Panc1 (cell line): ENCODE measurements at regions not wholly inside any gene's neighbourhood (a gene's known extent, or its start where the extent isn't known, plus 50 kb on each side); places are given as distances from the start of the nearest gene placed in this dataset.

Experiments used
- ATAC-seq: fragments of 200-7000 bp; cut with Tn5 transposase; 2 replicates; pipeline ENCODE4 v1.9.1; 2020; ENCODE audit warnings: mild to moderate bottlenecking, moderate library complexity
- BruUV-seq: library from RNA; stranded (reverse); fragments of 400-500 nt; replicated peaks from 2 replicates; lab custom pipeline; 2021; lab: Mats Ljungman, UMichigan
- CTCF ChIA-PET: fragments of 300-600 bp; sonication (Branson Sonifier 250); formaldehyde crosslinking; loops from one replicate; lab custom pipeline; 2022; ENCODE audit warnings: antibody characterized with exemption; lab: Charles Lee
- POLR2A ChIA-PET: fragments of 300-600 bp; sonication (Branson Sonifier 250); formaldehyde crosslinking; loops from one replicate; lab custom pipeline; 2022; ENCODE audit warnings: antibody characterized with exemption; lab: Charles Lee
- DNase-seq: peaks from one replicate; pipeline ENCODE4 v3.0.0-alpha.2; 2010; ENCODE audit warnings: low read depth, low spot score
- H3K27ac ChIP-seq: 2 replicates; pipeline ENCODE4 v1.5.1; 2011; ENCODE audit warnings: mild to moderate bottlenecking, low read length, inconsistent platforms
- H3K27me3 ChIP-seq: fragments of 200-500 bp; sonication (Bioruptor generic); 2 replicates; pipeline ENCODE4 v1.6.0; 2014; ENCODE audit warnings: low read length, inconsistent platforms; ENCODE audit not compliant: control insufficient read depth, insufficient read depth
- H3K36me3 ChIP-seq: fragments of 200-500 bp; sonication (Bioruptor generic); 2 replicates; pipeline ENCODE4 v1.5.1; 2014; ENCODE audit warnings: inconsistent platforms, mild to moderate bottlenecking, low read length, moderate library complexity; ENCODE audit not compliant: control insufficient read depth, insufficient read depth
- H3K4me1 ChIP-seq: 2 replicates; pipeline ENCODE4 v1.5.1; 2011; ENCODE audit warnings: inconsistent platforms, mild to moderate bottlenecking, low read length, moderate library complexity; ENCODE audit not compliant: control insufficient read depth, insufficient read depth
- H3K4me3 ChIP-seq, 2 experiments: 2 replicates each; pipeline ENCODE4 v1.5.1; 2011 to 2012; ENCODE audit warnings: low read depth in 2 of 2, low read length in 2 of 2, mild to moderate bottlenecking in 2 of 2, inconsistent platforms in 1 of 2, moderate library complexity in 1 of 2
- H3K9me3 ChIP-seq: fragments of 200-500 bp; sonication (Bioruptor generic); 2 replicates; pipeline ENCODE4 v1.5.1; 2014; ENCODE audit warnings: low read depth, mild to moderate bottlenecking, inconsistent platforms, low read length, moderate library complexity; ENCODE audit not compliant: control insufficient read depth, insufficient read depth
- POLR2AphosphoS5 ChIP-seq: IDR thresholded peaks from 2 replicates; pipeline ENCODE4 v1.6.1; 2012; ENCODE audit warnings: mild to moderate bottlenecking, low read depth, low read length, moderate library complexity
- REST ChIP-seq, 2 experiments: IDR thresholded peaks; 2 replicates each; pipeline ENCODE4 v1.6.1; 2011 to 2012; ENCODE audit warnings: low read depth in 2 of 2, control low read depth in 1 of 2, low read length in 1 of 2, mild to moderate bottlenecking in 1 of 2, moderate library complexity in 1 of 2; ENCODE audit not compliant: insufficient read depth in 1 of 2
- SIN3A ChIP-seq: IDR thresholded peaks from 2 replicates; pipeline ENCODE4 v1.6.1; 2012; ENCODE audit warnings: low read depth, mild to moderate bottlenecking, low read length, moderate library complexity, borderline replicate concordance; ENCODE audit not compliant: insufficient read depth
- TCF7L2 ChIP-seq: IDR thresholded peaks from 2 replicates; pipeline ENCODE4 v1.6.1; 2011; ENCODE audit warnings: mild to moderate bottlenecking, low read depth, low read length, inconsistent platforms
- in situ Hi-C: cut with HindIII; loops from 2 replicates; pipeline ENCODE4 v1.10.0; 2016; ENCODE audit warnings: low sequenced_read_pairs, low pct_unique_long_range_greater_than_20kb
- intact Hi-C: fragments of 100-400 bp; cut with micrococcal nuclease; formaldehyde crosslinking; loops from one replicate; pipeline ENCODE4 v1.10.0; 2022; ENCODE audit not compliant: unreplicated experiment
- TF ChIP-seq, protein P1 (sequence below): fragments of 450-650 bp; IDR thresholded peaks from 2 replicates; pipeline ENCODE4 v1.5.1; 2017; ENCODE audit warnings: mild to moderate bottlenecking

DNA sequence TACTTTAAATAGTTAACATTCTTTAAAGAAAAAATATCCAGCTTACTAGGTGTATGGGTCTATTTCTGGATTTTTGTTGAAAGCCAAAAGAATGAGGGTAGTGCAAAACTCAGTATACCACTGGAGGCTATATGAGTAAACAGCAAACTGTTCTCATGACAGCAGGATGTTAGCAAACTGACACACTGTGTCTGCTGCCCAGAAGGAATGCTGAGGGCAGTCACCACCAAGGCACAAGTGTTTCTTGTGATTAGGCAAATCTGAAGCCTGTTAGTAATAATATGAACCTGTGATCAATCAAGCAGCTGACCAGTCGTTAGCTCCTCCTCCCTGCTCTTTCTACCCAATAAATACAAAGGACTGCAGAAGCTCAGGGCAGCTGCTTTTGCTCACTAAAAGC, 50.5 kb upstream of the SULT1C3 start:
- in situ Hi-C loops = no loop called here
- no peaks in the 10 kb centered on the region for H3K9me3 ChIP-seq
- CTCF ChIA-PET = interaction anchor here (0.5 to 0.6 kb wide), 2 partner anchors 82 to 496 kb away, joined by 3 read pairs; no protein-coding TSS in a partner anchor
- intact Hi-C loops = no loop called here
- POLR2A ChIA-PET = no interaction called here
- BruUV-seq = no TSS peak
- no peak for DNase-seq
- TF ChIP-seq SIN3A (no peak), TCF7L2 (no peak), POLR2AphosphoS5 (no peak), REST (IDR thresholded peaks at IDR 0.05; ENCODE audit: insufficient read depth in 1 of 2, low read depth in 2 of 2, low read length in 1 of 2) (no peak)
- TF ChIP-seq, protein P1, sequence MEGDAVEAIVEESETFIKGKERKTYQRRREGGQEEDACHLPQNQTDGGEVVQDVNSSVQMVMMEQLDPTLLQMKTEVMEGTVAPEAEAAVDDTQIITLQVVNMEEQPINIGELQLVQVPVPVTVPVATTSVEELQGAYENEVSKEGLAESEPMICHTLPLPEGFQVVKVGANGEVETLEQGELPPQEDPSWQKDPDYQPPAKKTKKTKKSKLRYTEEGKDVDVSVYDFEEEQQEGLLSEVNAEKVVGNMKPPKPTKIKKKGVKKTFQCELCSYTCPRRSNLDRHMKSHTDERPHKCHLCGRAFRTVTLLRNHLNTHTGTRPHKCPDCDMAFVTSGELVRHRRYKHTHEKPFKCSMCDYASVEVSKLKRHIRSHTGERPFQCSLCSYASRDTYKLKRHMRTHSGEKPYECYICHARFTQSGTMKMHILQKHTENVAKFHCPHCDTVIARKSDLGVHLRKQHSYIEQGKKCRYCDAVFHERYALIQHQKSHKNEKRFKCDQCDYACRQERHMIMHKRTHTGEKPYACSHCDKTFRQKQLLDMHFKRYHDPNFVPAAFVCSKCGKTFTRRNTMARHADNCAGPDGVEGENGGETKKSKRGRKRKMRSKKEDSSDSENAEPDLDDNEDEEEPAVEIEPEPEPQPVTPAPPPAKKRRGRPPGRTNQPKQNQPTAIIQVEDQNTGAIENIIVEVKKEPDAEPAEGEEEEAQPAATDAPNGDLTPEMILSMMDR = no peak
- H3K4me3 ChIP-seq = no peak overlapping the region
- ATAC-seq = no peak
- H3K27ac ChIP-seq = no peak overlapping the region
- no peaks in the 10 kb centered on the region for H3K27me3 ChIP-seq
- H3K4me1 ChIP-seq = no peaks in the 10 kb centered on the region
- H3K36me3 ChIP-seq = no peaks in the 10 kb centered on the region
